T-helper 1 cell treated with Interleukin-12 subunit alpha and Interleukin-12 subunit beta and Interleukin-4 antibody, amounts not matched to agents 30 ng/mL and 1 ng/mL, for 36 hours (primary cell): ENCODE measurements at regions not wholly inside any gene's neighbourhood (a gene's known extent, or its start where the extent isn't known, plus 50 kb on each side); places are given as distances from the start of the nearest gene placed in this dataset.
"Not testable (repeated sequence)": the region's sequence is repeated elsewhere in the genome, so short reads cannot be mapped to it uniquely, and the experiment has no call there.

ENCODE experiments used
- intact Hi-C: fragments of 100-400 bp; cut with micrococcal nuclease; formaldehyde crosslinking; loops from one replicate; pipeline ENCODE4 v1.15.1; 2024

DNA sequence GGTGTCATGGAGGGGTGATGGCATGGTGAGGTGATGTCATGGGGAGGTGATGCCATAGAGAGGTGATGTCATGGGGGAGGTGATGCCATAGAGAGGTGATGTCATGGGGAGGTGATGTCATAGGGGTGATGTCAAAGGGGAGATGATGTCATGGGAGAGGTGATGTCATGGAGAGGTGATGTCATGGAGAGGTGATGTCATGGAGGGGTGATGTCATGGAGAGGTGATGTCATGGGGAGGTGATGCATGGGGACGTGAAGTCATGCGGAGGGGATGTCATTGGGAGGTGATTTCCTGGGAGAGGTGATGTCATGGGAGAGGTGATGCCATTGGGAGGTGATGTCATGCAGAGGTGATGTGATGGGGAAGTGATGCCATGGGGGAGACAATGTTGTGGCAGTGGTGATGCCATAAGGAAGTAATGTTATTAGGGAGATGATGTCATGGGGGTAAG, 92.1 kb upstream of the C1orf174 start:
- intact Hi-C loops: no loop called here

DNA sequence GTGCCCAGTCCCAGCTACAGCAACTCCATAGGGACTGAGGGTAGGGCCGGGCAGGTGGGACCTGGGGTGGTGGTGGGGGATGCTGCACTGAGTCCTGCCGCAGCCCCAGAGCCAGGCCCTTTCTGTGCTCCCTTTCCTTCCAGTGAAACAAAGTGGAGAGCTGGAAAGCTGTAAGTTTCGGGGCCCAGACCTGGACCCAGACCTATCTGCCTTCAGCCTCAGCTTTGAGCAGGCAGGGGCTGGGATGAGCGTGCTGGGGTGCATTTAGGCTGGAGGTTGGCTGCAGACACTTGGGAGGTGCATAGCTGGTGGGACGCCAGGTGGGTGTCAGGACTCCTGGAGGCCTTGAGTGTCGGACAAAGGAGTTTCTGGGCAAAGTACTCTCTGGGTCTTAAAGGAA, 92.7 kb upstream of the C1orf174 start:
- intact Hi-C loops: no loop called here

- intact Hi-C loops: no loop called here
Measured at GRCh38 chr1:3993619-3994375, 93.7 kb upstream of the C1orf174 start.

- intact Hi-C loops: no loop called here
Measured at GRCh38 chr1:3995141-3995780, 95.2 kb upstream of the C1orf174 start.

DNA sequence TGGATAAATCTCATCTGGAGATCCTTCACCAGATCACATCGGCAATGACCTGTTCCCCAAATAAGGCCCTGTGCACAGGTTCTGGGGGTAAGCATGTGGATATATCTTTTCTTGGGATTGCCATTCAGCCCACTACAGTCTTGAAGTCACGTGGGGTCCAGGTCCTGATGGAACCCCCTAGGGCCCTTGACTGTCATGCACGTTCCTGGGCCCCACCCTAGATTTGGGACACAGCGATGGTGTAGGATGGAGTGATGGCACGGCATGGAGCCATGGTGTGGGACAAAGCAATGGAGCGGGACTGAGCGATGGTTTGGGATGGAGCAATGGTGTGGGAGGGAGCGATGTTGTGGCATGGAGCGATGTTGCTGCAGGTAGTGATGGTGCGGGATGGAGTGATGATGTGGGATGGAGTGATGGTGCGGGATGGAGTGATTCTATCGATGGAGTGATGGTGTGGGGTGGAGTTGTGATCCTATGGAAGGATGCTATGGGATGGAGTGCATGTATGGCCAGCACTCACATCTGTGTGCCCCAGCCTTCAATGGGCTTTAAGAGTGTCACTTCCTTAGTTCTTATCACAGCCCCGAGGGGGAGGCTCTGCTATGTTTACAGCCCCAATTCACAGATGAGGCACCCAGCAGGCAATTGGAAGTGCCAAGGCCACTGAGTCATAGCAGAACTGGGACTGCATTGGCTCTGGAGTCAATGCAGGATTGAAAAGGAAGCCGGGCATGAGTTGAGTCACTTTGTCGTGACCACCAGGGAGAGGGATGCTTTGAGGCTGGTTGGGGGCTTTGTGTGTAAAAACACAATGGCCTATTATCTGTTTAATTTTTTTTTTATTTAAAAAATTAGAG, 97.0 kb upstream of the C1orf174 start:
- intact Hi-C loops: no loop called here

- intact Hi-C loops: no loop called here
Measured at GRCh38 chr1:3998086-3998485, 98.0 kb upstream of the C1orf174 start.

DNA sequence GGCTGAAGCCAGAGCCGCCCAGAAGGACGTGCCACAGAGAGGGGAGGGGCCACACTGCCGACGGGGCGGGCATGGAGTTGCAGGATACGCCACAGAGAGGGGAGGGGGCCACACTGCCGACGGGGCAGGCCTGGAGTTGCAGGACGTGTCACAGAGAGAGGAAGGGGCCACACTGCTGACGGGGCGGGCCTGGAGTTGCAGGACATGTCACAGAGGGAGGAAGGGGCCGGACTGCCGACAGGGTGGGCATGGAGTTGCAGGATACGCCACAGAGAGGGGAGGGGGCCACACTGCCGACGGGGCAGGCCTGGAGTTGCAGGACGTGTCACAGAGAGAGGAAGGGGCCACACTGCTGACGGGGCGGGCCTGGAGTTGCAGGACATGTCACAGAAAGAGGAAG, 99.4 kb upstream of the C1orf174 start:
- intact Hi-C loops: not testable (repeated sequence)

DNA sequence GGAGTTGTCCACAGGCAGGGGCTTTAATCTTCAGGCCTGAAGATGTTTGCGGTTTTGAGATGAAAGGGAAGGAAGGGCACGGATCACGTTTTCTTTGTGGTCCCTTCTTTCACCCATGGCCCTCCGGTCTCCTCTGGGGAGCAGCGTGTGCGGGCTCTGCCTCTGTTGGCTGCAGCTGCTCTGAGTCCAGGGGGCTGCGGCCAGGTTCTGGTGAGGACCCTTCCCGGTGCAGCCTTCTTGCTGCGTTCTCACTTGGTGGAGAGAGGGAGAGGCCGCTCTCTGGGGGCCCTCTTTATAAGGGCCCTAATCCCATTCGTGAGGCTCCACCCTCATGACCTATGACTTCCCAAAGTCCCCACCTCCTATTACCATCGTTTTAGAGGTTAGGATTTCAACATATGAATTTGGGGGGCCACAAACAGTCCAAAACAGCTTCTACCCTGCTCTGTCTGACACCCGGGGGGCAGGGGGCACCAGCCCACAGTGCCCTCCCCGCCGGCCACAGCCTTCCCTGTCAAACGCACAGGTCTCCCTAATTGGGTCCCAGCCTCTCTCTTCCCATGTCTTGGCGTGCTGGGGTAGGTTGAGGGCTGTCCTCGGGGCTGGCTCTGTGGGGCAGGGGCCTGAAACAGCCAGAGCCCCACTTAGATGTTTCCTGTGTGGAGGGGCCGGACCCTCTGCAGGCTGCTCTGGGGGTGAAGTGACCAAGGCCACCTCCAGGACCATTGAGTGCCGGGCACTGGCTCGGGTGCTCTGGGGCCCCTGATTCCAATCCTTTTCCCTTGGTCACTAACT, 100.1 kb upstream of the C1orf174 start:
- intact Hi-C loops: no loop called here

DNA sequence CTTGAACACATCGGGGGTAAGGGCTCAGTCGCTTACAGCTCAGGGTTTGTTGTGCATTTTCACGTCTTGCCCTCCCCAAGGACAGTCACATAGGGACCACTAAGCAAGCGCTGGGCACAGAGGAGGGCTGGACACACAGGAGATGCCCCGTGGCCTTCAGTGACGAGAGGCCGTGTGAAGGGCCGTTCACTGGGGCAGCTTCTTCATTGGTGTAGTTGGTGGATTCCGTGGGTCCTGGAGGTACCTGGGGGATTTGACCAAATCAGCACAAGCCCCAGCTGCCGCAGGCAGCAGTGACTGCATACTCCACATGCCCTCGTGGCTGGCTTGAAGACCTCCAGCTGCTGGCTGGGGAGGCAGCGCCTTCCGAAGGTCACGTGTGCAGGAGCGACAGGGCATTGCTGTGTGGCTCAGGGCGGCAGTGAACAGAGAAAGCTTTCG, 100.8 kb upstream of the C1orf174 start:
- intact Hi-C loops: no loop called here

DNA sequence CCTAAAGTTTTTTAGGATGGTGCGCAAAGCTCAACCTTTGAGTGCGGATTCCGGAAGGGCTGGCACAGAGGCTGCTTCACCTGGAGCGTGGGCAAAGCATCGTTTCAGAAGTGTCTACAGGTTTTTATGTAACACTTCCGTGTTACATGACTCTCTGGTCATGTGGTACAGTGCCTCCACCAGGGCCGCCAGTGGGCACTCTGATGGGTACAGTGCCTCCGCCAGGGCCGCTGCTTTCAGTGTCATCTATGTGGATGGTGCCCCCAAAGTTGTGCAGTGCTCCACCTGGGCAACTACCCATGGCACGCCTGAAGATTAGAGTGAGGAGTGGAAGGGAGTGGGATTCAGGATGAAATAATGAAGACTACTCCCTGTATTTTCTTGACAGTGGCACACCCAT, 101.4 kb upstream of the C1orf174 start:
- intact Hi-C loops: no loop called here

GRCh38 chr1:4002061-4002521, 102.0 kb upstream of the C1orf174 start:
- intact Hi-C loops: no loop called here

DNA sequence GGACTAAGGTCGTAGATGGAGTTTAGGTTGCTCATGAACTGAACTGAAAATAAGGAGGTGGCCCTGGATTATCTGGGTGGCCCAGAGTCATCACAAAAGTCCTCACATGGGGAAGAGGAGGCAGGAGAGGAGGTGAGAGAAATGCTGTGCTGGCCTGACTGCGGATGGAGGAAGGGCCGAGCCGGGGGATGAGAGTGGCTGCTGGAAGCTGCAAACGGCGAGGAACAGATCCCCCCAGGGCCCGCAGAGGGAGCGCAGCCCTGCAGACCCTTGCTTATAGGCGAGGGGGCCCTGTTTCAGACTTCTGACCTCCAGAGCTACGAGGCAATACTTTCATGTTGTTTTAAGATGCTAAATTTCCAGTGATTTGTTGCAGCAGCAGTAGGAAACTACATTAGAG, 102.7 kb upstream of the C1orf174 start:
- intact Hi-C loops: no loop called here

GRCh38 chr1:4003846-4004505, 103.9 kb upstream of the C1orf174 start:
- intact Hi-C loops: no loop called here

DNA sequence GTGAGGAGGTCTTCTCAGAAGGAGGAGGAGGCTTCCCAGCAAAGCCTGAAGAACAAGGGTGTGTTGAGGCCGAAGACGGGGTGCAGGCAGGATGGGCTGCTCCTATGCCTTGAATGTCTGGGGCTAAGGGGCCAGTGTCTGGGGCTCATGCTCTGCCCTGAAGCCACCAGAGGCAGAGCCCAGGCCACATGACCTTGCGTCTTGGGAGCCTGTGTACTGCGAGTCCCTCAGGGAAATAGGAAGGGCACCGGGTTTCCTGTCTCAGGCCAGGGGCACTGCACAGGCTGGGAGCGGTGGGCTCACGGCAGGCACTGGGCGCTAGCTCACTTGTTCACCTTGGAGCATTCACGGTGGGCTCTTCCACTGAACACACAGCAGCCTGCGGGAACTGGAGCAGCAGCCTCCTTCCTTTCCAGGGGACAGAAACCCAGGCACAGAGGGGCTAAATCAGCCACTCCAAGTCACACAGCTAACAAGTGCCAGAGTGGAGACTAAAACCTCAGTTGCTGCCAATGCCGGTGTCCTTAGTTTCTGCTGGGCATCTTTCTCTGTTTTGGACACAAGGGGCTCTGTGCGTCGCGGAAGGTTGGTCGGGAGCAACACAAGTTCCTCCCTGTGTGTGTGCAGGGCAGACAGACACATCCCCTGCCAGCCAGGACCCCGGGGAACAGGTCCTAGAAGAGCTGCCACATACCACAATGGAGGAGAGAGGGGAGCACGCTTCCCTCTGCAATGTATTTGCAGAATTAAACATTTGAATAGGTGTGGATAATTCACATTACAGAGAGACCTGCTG, 104.8 kb upstream of the C1orf174 start:
- intact Hi-C loops: no loop called here

GRCh38 chr1:4005431-4005830, 105.4 kb upstream of the C1orf174 start:
- intact Hi-C loops: no loop called here

DNA sequence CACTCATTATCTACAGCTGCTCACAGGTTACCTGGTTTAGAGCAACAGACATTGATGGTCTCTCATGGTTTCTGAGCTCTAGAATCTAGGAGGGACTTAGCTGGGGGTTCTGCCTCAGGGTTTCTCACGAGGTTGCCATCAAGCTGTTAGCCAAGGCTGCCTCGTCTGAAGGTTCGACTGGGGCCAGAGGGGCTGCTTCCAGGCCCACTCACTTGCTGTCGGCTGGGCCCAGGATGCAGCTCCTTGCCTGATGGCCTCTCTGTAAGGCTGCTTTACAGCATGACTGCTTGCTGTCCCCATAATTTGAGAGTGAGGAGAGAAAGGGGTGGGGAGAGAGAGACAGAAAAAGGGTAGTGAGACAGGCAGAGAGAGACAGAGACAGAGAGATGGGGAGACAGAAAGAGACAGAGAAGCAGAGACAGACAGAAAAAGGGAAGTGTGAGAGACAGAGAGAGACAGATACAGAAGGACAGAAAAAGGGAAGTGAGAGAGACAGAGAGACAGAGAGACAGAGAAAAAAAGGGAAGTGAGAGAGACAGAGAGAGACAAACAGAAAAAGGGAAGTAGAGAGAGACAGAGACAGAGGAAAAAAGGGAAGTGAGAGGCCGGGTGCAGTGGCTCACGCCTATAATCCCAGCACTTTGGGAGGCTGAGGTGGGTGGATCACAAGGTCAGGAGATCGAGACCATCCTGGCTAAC, 106.8 kb upstream of the C1orf174 start:
- intact Hi-C loops: no loop called here

DNA sequence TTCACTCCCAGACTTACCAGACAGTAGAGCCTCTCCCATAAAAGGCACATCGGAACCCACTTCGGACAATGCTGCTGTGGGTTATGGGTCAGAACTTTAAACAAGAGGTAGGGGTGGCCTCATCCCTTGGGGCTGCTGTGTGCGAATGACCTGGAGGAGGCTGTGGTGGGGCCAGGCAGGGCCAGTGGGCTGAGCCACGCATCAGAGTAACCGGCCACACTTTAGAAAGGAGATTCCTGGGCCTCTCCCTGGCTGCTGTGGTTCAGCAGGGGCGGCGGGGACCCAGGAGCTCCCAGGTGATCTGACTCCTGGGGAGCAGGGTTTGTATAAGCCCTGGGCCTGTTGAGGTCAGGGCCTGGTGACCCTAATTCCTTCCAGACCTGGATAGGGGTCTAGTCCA, 110.2 kb upstream of the C1orf174 start:
- intact Hi-C loops: no loop called here

- intact Hi-C loops: no loop called here
Measured at GRCh38 chr1:4010814-4011605, 110.9 kb upstream of the C1orf174 start.
